Stimulated activated CD4-positive, alpha-beta T cell treated with anti-CD3 and anti-CD28 coated beads, Interleukin-4, amount 100 ng/mL, for 4 hours (primary cell): ENCODE measurements at regions not wholly inside any gene's neighbourhood (a gene's known extent, or its start where the extent isn't known, plus 50 kb on each side); places are given as distances from the start of the nearest gene placed in this dataset.
"Not testable (repeated sequence)": the region's sequence is repeated elsewhere in the genome, so short reads cannot be mapped to it uniquely, and the experiment has no call there.

Experiments
- DNase-seq, 2 experiments: peaks; one replicate each; pipeline ENCODE4 v3.0.0-alpha.2; 2020

DNA sequence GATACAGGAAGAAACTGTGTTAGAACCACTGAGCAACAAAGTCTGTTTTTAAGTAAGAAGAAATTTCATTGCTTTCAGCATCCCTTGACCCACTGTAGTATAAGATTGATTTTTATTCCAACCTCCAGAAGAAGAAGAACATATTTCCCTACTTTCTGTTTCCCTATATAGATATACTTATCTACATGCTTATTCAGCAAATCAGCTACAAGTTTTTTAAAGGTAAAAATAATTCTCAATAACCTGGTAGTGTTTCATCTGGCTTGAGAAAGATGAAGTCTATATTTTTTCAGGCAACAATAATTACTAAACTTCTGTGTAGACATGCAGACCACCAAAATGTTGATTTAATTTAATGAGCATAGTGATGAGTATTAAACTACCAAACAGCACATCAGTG lies 201.0 kb downstream of the OSTF1 start:
- no peak for DNase-seq

GRCh38 chr9:75299324-75299723 lies 211.0 kb downstream of the OSTF1 start:
- DNase-seq, result no peak

- no peak for DNase-seq
These were observed 245.3 kb downstream of the OSTF1 start for GRCh38 chr9:75333624-75334023.

GRCh38 chr9:75358846-75359245 lies 270.5 kb downstream of the OSTF1 start:
- no peak for DNase-seq

DNA sequence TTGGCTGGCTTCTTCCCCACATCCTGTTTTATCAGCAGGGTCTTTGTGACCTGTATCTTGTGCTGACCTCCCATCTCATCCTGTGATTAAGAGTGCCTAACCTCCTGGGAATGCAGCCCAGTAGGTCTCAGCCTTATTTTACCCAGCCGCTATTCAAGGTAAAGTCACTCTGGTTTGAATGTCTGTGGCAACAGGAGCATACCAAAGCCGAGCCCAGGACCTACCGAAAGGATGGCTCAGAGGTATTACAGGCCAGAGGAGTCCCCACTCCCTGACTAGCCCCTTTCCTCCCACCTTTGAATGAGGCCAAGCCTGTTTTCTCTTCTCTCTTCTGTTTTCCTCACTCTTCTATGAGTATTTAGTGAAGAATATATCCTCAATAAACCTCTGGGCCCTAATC lies 271.3 kb downstream of the OSTF1 start:
- no peak for DNase-seq

DNA sequence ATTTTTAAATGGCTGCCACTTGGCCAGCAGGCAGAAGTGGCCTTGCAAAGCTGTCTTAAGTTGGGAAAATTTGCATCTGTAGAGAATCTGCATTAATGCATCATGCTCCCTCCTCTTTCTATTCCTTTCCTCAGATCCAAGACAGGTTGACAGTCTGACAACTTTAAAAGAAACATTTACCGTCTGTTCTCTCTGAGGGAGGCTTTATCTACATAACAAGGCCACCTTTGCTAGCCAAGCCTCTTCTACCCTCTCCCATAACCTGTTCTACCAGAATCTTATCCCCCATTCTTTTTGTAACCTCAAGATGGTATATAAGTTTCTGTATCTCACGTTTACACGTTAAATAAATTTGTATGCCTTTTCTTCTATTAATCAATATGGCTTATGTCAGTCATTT lies 271.9 kb downstream of the OSTF1 start:
- no peak for DNase-seq

- not testable (repeated sequence) for DNase-seq
These were observed 274.1 kb downstream of the OSTF1 start for GRCh38 chr9:75362446-75362845.

DNA sequence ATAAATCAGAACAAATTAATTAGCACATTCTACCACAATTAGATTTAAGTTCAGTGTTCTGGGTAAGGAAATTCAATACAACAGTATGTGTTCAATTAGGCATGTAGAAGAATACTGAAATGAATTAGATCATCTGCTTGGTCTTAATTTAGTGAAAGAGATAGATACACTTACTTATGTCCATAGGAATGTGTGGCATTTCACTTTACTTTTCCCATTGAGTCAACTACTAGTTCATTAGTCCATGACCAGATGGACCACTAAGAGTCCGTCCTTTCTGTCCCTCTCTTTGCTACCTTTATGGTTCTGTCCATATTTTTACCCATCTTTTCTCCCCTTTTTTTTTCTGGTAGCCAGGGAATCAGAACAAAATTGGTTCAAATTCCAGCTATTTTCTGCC lies 276.9 kb downstream of the OSTF1 start:
- no peak for DNase-seq

- no peak for DNase-seq
These were observed 281.7 kb downstream of the OSTF1 start for GRCh38 chr9:75369989-75370388.

GRCh38 chr9:75372499-75373268 lies 284.4 kb downstream of the OSTF1 start:
- DNase-seq, result no peak

GRCh38 chr9:75376680-75377254 lies 288.5 kb downstream of the OSTF1 start:
- DNase-seq, result no peak

GRCh38 chr9:75378036-75378435 lies 289.7 kb downstream of the OSTF1 start:
- DNase-seq, result no peak

DNA sequence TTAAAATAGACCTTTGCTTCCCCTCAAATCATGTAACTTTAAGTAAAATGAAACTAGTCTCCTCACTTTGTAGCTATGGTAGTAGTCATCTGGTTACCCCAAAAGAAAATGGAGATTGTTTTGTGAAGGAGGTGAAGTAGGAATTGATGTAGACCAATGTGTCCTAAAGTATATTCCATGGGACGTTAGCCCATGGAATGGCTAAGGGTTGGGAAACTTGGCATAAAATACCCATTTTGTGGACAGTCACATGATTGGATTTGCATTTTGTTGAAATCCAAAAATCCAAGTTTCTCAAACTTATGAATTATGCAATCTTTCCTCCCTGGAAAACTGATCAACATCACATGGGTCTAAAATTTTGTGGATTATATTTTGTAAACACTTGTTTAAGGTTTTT lies 290.6 kb downstream of the OSTF1 start:
- DNase-seq, result no peak

DNA sequence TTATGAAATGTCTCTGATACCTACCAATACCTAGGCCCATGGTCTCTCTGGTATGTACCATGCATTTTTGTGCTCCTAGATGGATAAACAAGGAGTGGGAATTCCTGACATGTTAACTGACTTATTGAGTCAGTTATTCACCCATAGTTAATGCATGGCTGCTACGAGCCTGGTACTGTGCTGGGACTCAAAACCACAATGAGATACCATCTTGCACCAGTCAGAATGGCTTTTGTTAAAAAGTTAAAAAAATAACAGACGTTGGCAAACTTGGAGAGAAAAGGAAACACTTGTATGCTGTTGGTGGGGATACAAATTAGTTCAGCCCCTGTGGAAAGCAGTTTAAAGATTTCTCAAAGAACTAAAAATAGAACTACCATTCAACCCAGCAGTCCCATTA lies 293.8 kb downstream of the OSTF1 start:
- no peak for DNase-seq

DNA sequence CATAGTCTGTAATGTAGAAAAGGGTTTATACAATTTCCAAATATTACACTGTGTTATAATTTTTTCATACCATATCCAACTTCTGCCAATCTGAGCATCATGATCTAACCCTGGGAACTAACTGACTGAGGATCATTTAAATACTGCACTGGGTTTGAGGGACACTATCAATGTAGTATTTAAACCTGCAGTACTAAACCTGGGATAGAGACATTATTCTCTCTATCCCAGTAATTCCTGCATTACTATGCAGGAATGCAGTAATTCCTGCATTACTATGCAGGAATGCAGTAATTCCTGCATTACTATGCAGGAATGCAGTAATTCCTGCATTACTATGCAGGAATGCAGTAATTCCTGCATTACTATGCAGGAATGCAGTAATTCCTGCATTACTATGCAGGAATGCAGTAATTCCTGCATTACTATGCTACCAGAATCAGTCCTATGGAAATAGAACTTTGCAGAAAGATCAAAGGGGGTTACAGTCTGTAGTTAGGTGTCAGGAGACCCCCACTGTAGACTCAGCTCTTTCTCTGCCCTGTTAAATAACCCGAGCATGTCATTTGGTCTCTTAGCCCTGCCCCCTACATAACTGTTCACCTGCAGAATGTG lies 295.2 kb downstream of the OSTF1 start:
- DNase-seq, result not testable (repeated sequence)

GRCh38 chr9:75385236-75385635 lies 296.9 kb downstream of the OSTF1 start:
- no peak for DNase-seq

DNA sequence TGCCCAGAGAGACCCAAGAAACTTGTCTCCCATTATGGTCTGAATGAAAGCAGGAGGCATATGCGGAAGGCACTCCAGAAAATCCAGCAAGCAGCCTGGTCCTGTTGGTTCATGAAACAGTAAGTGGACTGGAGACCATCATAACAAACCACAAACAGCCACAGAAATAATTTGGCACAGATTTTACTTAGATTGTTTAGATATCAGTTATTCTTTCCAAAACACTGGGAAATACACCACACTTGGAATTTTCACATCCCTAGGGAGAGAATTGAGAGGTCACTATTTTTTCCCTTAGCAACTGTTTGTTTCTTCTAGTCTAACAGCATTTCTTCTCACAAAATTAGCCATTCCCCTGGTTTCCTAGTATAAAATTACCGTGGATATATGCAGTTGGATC lies 300.8 kb downstream of the OSTF1 start:
- DNase-seq, result no peak

DNA sequence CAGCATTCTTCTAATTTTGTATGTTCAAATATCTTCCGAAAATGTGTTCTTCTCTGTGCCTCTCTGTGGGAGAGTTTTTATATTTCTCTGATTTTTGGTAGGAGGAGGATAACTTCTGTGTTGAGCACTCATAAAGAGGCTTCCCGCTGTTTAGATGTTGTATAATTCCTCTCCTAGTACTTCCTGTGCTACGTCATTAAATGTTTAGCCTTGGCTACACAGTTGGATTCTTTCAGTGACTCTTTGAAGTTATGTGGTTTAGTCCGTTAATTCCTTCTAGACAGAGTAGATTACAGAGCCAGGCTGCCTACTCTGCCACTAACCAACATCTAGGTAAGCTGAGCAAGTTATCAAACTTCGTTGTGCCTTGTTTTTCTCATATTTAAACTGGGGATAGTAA lies 302.6 kb downstream of the OSTF1 start:
- DNase-seq, result no peak

DNA sequence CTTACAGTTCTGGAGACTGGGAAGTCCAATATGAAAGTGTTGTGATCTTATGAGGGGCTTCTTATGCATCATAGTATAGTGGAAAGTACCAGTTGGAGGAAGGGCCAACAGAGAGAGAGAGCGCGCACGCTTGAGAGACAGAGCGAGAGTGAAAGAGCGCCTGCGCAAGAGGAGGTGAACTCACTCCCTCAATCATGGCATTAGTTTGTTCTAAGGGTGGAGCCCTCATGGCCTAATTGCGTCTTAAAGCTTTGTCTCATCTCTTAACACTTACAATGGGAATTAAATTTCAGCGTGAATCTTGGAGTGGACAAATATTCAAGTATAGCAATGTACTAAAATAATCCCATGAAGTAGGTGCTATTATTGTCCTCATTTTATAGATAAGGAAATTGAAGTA lies 303.2 kb downstream of the OSTF1 start:
- no peak for DNase-seq

DNA sequence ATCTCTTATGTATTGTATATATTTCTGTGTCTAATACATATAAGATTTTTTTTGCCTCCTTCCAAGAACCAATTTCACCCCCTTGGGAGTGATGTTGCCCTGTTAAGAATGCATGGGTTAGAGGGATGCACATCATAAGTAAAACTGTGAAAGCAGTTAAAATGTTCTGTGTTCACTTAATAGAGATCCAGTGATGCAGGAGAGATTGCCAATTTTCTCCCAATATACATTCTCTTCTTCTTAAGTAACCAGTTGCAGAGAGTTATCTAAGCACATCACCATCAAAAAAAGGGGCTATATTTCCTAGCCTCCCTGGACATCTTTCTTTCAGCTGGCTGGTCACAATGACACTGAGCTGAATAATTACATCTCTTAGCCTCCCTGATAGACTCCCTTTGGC lies 307.0 kb downstream of the OSTF1 start:
- no peak for DNase-seq

GRCh38 chr9:75397836-75398235 lies 309.5 kb downstream of the OSTF1 start:
- DNase-seq, result no peak

GRCh38 chr9:75408391-75408790 lies 320.1 kb downstream of the OSTF1 start:
- DNase-seq, result no peak

GRCh38 chr9:75410405-75410804 lies 322.1 kb downstream of the OSTF1 start:
- no peak for DNase-seq

- no peak for DNase-seq
These were observed 326.3 kb downstream of the OSTF1 start for GRCh38 chr9:75414371-75415160.
